OCI-LY3 (cell line): ENCODE measurements at regions not wholly inside any gene's neighbourhood (a gene's known extent, or its start where the extent isn't known, plus 50 kb on each side); places are given as distances from the start of the nearest gene placed in this dataset.

Experiments used
- EZH2phosphoT487 ChIP-seq: fragments of 200-600 bp; shearing (Covaris generic); IDR thresholded peaks from 2 replicates; pipeline ENCODE4 v1.6.1; 2018; ENCODE audit warnings: antibody characterized with exemption, mixed run types, low read depth
- TF ChIP-seq, protein P1 (sequence below): fragments of 200-600, 300-600 bp; sonication (generic); IDR thresholded peaks from 2 replicates; pipeline ENCODE4 v1.5.1; 2014; ENCODE audit warnings: antibody characterized with exemption, low read length, low read depth

DNA sequence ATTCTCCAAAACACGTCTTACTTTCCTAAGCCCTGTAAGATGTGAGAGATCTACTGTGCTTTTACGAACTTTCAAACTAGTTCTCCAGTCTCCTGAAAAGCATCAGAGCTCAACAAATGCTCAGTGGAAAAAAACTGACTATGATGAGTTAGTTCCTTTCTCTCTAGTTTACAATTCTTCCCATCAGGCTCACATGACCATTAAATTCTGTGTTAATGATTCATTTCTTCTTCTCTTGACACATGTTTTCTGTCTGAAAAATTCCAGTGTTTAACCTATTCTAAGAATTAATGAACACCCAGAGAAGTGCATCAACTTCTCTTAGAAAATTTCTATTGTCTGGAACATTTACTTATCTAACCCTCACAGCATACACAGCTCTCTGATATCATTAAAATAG, 844.3 kb downstream of the SI start:
- TF ChIP-seq, protein P1, sequence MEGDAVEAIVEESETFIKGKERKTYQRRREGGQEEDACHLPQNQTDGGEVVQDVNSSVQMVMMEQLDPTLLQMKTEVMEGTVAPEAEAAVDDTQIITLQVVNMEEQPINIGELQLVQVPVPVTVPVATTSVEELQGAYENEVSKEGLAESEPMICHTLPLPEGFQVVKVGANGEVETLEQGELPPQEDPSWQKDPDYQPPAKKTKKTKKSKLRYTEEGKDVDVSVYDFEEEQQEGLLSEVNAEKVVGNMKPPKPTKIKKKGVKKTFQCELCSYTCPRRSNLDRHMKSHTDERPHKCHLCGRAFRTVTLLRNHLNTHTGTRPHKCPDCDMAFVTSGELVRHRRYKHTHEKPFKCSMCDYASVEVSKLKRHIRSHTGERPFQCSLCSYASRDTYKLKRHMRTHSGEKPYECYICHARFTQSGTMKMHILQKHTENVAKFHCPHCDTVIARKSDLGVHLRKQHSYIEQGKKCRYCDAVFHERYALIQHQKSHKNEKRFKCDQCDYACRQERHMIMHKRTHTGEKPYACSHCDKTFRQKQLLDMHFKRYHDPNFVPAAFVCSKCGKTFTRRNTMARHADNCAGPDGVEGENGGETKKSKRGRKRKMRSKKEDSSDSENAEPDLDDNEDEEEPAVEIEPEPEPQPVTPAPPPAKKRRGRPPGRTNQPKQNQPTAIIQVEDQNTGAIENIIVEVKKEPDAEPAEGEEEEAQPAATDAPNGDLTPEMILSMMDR: no peak
- TF ChIP-seq EZH2phosphoT487: no peak
